ENCODE measurements at regions not wholly inside any gene's neighbourhood (a gene's known extent, or its start where the extent isn't known, plus 50 kb on each side); places are given as distances from the start of the nearest gene placed in this dataset.

DNA sequence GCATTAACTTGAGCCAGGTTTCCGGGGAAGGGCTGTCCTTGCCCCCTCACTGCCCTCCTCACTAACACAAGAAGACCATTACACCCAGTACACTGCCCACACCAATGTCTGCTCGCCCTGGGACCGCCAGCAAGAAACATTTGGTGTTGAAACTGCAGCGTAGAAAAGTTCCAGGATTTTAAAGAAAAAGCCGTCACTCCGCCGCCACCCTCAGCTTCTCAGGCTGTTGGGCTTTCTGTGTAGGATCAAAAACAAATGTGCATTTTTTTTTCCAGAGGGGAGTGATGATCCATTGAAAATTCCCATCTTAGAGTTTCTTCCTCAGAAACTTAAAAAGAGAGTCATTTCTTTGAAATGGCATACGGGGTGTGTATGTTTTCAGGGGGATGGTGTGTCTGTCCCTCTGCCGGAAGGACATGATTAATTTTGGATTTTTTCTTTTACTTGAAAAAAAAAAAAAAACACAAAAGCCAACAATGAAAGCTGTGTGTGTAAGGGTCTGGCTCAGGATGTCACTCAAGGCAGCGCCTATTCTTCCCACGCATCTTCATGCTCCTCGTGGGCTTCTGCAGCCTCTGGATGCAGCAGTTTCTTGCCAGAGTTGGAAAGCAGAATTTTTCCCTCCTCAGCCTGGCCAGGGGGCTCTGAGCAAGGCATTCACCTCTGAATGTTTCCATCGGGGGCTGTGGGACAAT, 184.9 kb downstream of the GLI2 start:
- Mint-ChIP-seq H3K4me3 (ENCODE audit: low read depth) (no peak overlapping the region), H3K36me3 (ENCODE audit: insufficient read depth) (no peaks in the 10 kb centered on the region), H3K4me1 (ENCODE audit: low read depth) (no peaks in the 10 kb centered on the region), H3K27ac (no peak overlapping the region), H3K27me3 (peaks cover 59% of the 10 kb centered on the region), H3K9me3 (ENCODE audit: low read depth) (no peaks in the 10 kb centered on the region)
- no peak for DNase-seq (ENCODE audit: low spot score, unreplicated experiment)
- TF ChIP-seq CTCF (IDR thresholded peaks at IDR 0.05; ENCODE audit: unreplicated experiment) = no peak

- no peak overlapping the region for H3K4me3 Mint-ChIP-seq (ENCODE audit: low read depth)
- no peak for DNase-seq (ENCODE audit: low spot score, unreplicated experiment)
- no peaks in the 10 kb centered on the region for H3K36me3 Mint-ChIP-seq (ENCODE audit: insufficient read depth)
- no peak overlapping the region for H3K27ac Mint-ChIP-seq
- H3K9me3 Mint-ChIP-seq (ENCODE audit: low read depth) = no peaks in the 10 kb centered on the region
- H3K4me1 Mint-ChIP-seq (ENCODE audit: low read depth) = no peaks in the 10 kb centered on the region
- TF ChIP-seq CTCF (IDR thresholded peaks at IDR 0.05; ENCODE audit: unreplicated experiment) = peak; percentile 17
- H3K27me3 Mint-ChIP-seq = peaks cover 56% of the 10 kb centered on the region
Measured at GRCh38 chr2:120921457-120921856, 185.8 kb downstream of the GLI2 start.

GRCh38 chr2:120922571-120923332, 187.1 kb downstream of the GLI2 start:
- no peak overlapping the region for H3K27ac Mint-ChIP-seq
- no peaks in the 10 kb centered on the region for H3K9me3 Mint-ChIP-seq (ENCODE audit: low read depth)
- no peaks in the 10 kb centered on the region for H3K36me3 Mint-ChIP-seq (ENCODE audit: insufficient read depth)
- no peak for DNase-seq (ENCODE audit: low spot score, unreplicated experiment)
- no peak for TF ChIP-seq CTCF (IDR thresholded peaks at IDR 0.05; ENCODE audit: unreplicated experiment)
- H3K4me3 Mint-ChIP-seq (ENCODE audit: low read depth) = no peak overlapping the region
- peaks cover 55% of the 10 kb centered on the region for H3K27me3 Mint-ChIP-seq
- H3K4me1 Mint-ChIP-seq (ENCODE audit: low read depth) = no peaks in the 10 kb centered on the region

- no peak for TF ChIP-seq CTCF (IDR thresholded peaks at IDR 0.05; ENCODE audit: unreplicated experiment)
- Mint-ChIP-seq H3K36me3 (ENCODE audit: insufficient read depth) (no peaks in the 10 kb centered on the region), H3K9me3 (ENCODE audit: low read depth) (no peaks in the 10 kb centered on the region), H3K4me1 (ENCODE audit: low read depth) (no peaks in the 10 kb centered on the region), H3K27me3 (peaks cover 57% of the 10 kb centered on the region), H3K27ac (no peak overlapping the region), H3K4me3 (ENCODE audit: low read depth) (no peak overlapping the region)
- DNase-seq (ENCODE audit: low spot score, unreplicated experiment) = no peak
Measured at GRCh38 chr2:120923426-120923825, 187.8 kb downstream of the GLI2 start.

GRCh38 chr2:120924924-120925323, 189.3 kb downstream of the GLI2 start:
- no peaks in the 10 kb centered on the region for H3K4me1 Mint-ChIP-seq (ENCODE audit: low read depth)
- no peak overlapping the region for H3K4me3 Mint-ChIP-seq (ENCODE audit: low read depth)
- no peak for DNase-seq (ENCODE audit: low spot score, unreplicated experiment)
- no peak overlapping the region for H3K27ac Mint-ChIP-seq
- H3K36me3 Mint-ChIP-seq (ENCODE audit: insufficient read depth) = no peaks in the 10 kb centered on the region
- H3K27me3 Mint-ChIP-seq = peaks cover 58% of the 10 kb centered on the region
- TF ChIP-seq CTCF (IDR thresholded peaks at IDR 0.05; ENCODE audit: unreplicated experiment) = no peak
- H3K9me3 Mint-ChIP-seq (ENCODE audit: low read depth) = no peaks in the 10 kb centered on the region
